Fibroblast of the aortic adventitia (primary cell): ENCODE measurements at regions not wholly inside any gene's neighbourhood (a gene's known extent, or its start where the extent isn't known, plus 50 kb on each side); places are given as distances from the start of the nearest gene placed in this dataset.

Experiments
- DNase-seq: peaks from one replicate; pipeline ENCODE4 v3.0.0-alpha.2; 2010; ENCODE audit warnings: low read depth
- H3K4me3 ChIP-seq: 2 replicates; pipeline ENCODE4 v1.5.1; 2011; ENCODE audit warnings: low read depth, mild to moderate bottlenecking, control low read depth, low read length, moderate library complexity
- CTCF ChIP-seq: IDR thresholded peaks from 2 replicates; pipeline ENCODE4 v1.5.1; 2011; ENCODE audit warnings: mild to moderate bottlenecking, low read length, control low read depth, inconsistent platforms; ENCODE audit not compliant: insufficient read depth

GRCh38 chr10:111593578-111593977 lies 516.7 kb downstream of the ADRA2A start:
- H3K4me3 ChIP-seq = no peak overlapping the region
- TF ChIP-seq CTCF = no peak
- DNase-seq = peak; percentile 25

- no peak for DNase-seq
- no peak overlapping the region for H3K4me3 ChIP-seq
- no peak for TF ChIP-seq CTCF
Measured at GRCh38 chr10:111595173-111595572, 518.3 kb downstream of the ADRA2A start.

- no peak overlapping the region for H3K4me3 ChIP-seq
- DNase-seq = peak; percentile 71
Measured at GRCh38 chr10:111598433-111599059, 521.7 kb downstream of the ADRA2A start.

GRCh38 chr10:111599943-111600342 lies 523.1 kb downstream of the ADRA2A start:
- TF ChIP-seq CTCF = no peak
- H3K4me3 ChIP-seq = no peak overlapping the region
- DNase-seq = no peak

More at GRCh38 chr10:111598433-111599059, 521.7 kb downstream of the ADRA2A start:
- peak; percentile 77 for TF ChIP-seq CTCF

GRCh38 chr10:111600772-111601171 lies 523.9 kb downstream of the ADRA2A start:
- H3K4me3 ChIP-seq = no peak overlapping the region
- no peak for DNase-seq
- TF ChIP-seq CTCF = no peak

- TF ChIP-seq CTCF = no peak
- DNase-seq = no peak
- H3K4me3 ChIP-seq = no peak overlapping the region
Measured at GRCh38 chr10:111612273-111612672, 535.4 kb downstream of the ADRA2A start.

GRCh38 chr10:111634191-111634590 lies 549.4 kb downstream of the GPAM start:
- DNase-seq = no peak
- no peak overlapping the region for H3K4me3 ChIP-seq
- TF ChIP-seq CTCF = no peak
